Astrocyte (in vitro differentiated cells and primary cell): ENCODE measurements at regions not wholly inside any gene's neighbourhood (a gene's known extent, or its start where the extent isn't known, plus 50 kb on each side); places are given as distances from the start of the nearest gene placed in this dataset.

Experiments
- DNase-seq: peaks from one replicate; pipeline ENCODE4 v3.0.0-alpha.2; 2010; ENCODE audit warnings: low read depth
- FAIRE-seq: peaks from 2 replicates; lab custom pipeline; 2011; peaks lifted over from hg19 to GRCh38; lab: Jason Lieb, UNC
- H2AFZ ChIP-seq: 2 replicates; pipeline ENCODE4 v1.6.0; 2012; ENCODE audit warnings: low read depth, low read length, inconsistent platforms
- H3K27ac ChIP-seq: 2 replicates; pipeline ENCODE4 v1.5.1; 2011; ENCODE audit warnings: low read depth, low read length, inconsistent platforms
- H3K27me3 ChIP-seq: 2 replicates; pipeline ENCODE4 v1.6.0; 2011; ENCODE audit warnings: low read length, inconsistent platforms; ENCODE audit not compliant: insufficient read depth
- H3K36me3 ChIP-seq: 2 replicates; pipeline ENCODE4 v1.5.1; 2011; ENCODE audit warnings: low read length, inconsistent platforms; ENCODE audit not compliant: insufficient read depth
- H3K4me1 ChIP-seq: 2 replicates; pipeline ENCODE4 v1.5.1; 2011; ENCODE audit warnings: low read length, inconsistent platforms; ENCODE audit not compliant: insufficient read depth
- H3K4me2 ChIP-seq: 2 replicates; pipeline ENCODE4 v1.6.0; 2012; ENCODE audit warnings: low read length, inconsistent platforms
- H3K4me3 ChIP-seq: 2 replicates; pipeline ENCODE4 v1.5.1; 2011; ENCODE audit warnings: low read depth, mild to moderate bottlenecking, low read length, inconsistent platforms; ENCODE audit not compliant: insufficient read depth
- H3K79me2 ChIP-seq: 2 replicates; pipeline ENCODE4 v1.6.0; 2012; ENCODE audit warnings: mild to moderate bottlenecking, low read length, inconsistent platforms; ENCODE audit not compliant: insufficient read depth
- H3K9ac ChIP-seq: 2 replicates; pipeline ENCODE4 v1.6.0; 2012; ENCODE audit warnings: mild to moderate bottlenecking, low read length, inconsistent platforms
- H3K9me3 ChIP-seq: 2 replicates; pipeline ENCODE4 v1.5.1; 2012; ENCODE audit warnings: low read depth, mild to moderate bottlenecking, low read length, inconsistent platforms; ENCODE audit not compliant: insufficient read depth
- H4K20me1 ChIP-seq: 2 replicates; pipeline ENCODE4 v1.6.0; 2012; ENCODE audit warnings: low read length, inconsistent platforms; ENCODE audit not compliant: insufficient read depth
- H3K27ac Mint-ChIP-seq: one replicate; pipeline ENCODE4 v1.8.0; 2021; ENCODE audit warnings: mild to moderate bottlenecking, mixed read lengths; ENCODE audit not compliant: unreplicated experiment
- H3K27me3 Mint-ChIP-seq: one replicate; pipeline ENCODE4 v1.8.0; 2021; ENCODE audit warnings: low read depth, mixed read lengths; ENCODE audit not compliant: unreplicated experiment
- H3K36me3 Mint-ChIP-seq: one replicate; pipeline ENCODE4 v1.8.0; 2021; ENCODE audit warnings: low read depth, mixed read lengths; ENCODE audit not compliant: unreplicated experiment
- H3K4me1 Mint-ChIP-seq: one replicate; pipeline ENCODE4 v1.8.0; 2021; ENCODE audit warnings: low read depth, mixed read lengths; ENCODE audit not compliant: unreplicated experiment
- H3K4me3 Mint-ChIP-seq: one replicate; pipeline ENCODE4 v1.8.0; 2021; ENCODE audit warnings: mild to moderate bottlenecking, moderate library complexity, mixed read lengths; ENCODE audit not compliant: unreplicated experiment
- H3K9me3 Mint-ChIP-seq: one replicate; pipeline ENCODE4 v1.8.0; 2021; ENCODE audit warnings: mild to moderate bottlenecking, mixed read lengths; ENCODE audit not compliant: unreplicated experiment
- EZH2 ChIP-seq: IDR thresholded peaks from 2 replicates; pipeline ENCODE4 v1.6.1; 2012; ENCODE audit warnings: mild to moderate bottlenecking, low read length, inconsistent platforms; ENCODE audit not compliant: insufficient read depth
- TF ChIP-seq, protein P1 (sequence below): IDR thresholded peaks from 2 replicates; pipeline ENCODE4 v1.5.1; 2011; ENCODE audit warnings: low read depth, mild to moderate bottlenecking, inconsistent platforms, low read length, moderate library complexity; ENCODE audit not compliant: insufficient read depth

DNA sequence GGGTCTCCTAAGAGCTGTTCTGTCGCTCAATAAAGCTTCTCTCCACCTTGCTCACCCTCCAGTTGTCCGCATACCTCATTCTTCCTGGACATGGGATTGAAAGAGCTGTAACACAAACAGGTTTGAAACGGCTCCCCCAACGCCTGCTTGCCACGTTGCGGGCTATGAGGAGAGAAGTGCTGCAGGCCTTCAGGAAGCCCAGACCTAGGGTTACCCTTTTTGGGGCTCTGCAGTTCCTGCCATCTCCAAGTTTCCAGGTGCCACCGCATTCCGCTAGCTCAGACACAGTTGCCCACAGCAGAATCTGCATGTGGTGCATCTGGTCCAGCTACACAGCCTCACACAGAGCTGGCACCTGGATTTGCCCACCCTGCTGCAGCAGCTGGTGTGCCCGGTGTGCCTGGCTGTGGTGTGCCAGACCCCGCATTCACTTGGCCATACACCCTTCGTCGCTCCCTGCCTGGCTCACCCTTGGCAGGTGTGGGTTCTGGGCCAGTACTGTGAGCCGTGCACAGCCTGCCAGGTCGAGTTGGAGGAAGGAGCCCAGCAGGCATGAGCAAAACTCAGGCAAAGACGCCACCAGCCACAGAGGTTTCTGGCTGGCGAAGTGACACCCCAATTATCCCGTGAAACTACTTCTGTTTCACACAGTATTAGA is 253.2 kb upstream of the SEMA3A start:
- H3K4me2 ChIP-seq = no peak overlapping the region
- no peak overlapping the region for H3K27ac ChIP-seq
- no peak overlapping the region for H2AFZ ChIP-seq
- H3K27me3 ChIP-seq = no peaks in the 10 kb centered on the region
- Mint-ChIP-seq H3K9me3 (peaks cover 5% of the 10 kb centered on the region), H3K27me3 (no peaks in the 10 kb centered on the region), H3K4me3 (no peak overlapping the region), H3K36me3 (no peaks in the 10 kb centered on the region), H3K4me1 (no peaks in the 10 kb centered on the region), H3K27ac (no peak overlapping the region)
- H3K79me2 ChIP-seq = no peaks in the 10 kb centered on the region
- FAIRE-seq (no peak), DNase-seq (no peak)
- no peaks in the 10 kb centered on the region for H4K20me1 ChIP-seq
- no peak overlapping the region for H3K4me3 ChIP-seq
- H3K36me3 ChIP-seq = no peaks in the 10 kb centered on the region
- no peaks in the 10 kb centered on the region for H3K9me3 ChIP-seq
- no peak for TF ChIP-seq EZH2
- TF ChIP-seq, protein P1, sequence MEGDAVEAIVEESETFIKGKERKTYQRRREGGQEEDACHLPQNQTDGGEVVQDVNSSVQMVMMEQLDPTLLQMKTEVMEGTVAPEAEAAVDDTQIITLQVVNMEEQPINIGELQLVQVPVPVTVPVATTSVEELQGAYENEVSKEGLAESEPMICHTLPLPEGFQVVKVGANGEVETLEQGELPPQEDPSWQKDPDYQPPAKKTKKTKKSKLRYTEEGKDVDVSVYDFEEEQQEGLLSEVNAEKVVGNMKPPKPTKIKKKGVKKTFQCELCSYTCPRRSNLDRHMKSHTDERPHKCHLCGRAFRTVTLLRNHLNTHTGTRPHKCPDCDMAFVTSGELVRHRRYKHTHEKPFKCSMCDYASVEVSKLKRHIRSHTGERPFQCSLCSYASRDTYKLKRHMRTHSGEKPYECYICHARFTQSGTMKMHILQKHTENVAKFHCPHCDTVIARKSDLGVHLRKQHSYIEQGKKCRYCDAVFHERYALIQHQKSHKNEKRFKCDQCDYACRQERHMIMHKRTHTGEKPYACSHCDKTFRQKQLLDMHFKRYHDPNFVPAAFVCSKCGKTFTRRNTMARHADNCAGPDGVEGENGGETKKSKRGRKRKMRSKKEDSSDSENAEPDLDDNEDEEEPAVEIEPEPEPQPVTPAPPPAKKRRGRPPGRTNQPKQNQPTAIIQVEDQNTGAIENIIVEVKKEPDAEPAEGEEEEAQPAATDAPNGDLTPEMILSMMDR = no peak
- H3K9ac ChIP-seq = no peak overlapping the region
- H3K4me1 ChIP-seq = no peaks in the 10 kb centered on the region

DNA sequence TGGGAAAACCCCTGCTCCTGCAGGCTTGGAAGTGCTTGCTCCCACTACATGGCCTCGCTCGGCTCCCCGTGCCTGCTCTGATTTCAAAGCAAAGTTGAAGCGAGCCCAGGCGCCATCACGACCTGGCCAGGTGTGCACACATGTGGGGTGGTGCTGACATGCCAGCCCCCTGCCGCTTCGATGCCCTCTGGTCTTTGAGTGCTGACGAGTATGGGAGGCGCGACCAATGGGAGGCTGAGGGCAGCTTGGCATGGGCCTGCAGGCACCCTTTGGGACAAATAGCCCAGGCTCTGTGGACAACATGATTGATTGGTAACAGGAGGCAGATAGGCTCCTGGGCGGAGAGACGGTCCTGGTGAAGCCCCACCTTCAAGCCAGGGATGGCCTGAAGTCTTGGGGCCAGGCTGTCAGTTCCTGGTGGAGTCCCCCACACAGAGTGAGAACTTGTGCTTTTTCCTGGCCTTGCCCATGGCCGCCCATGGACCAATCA is 252.4 kb upstream of the SEMA3A start:
- H3K4me2 ChIP-seq = no peak overlapping the region
- no peaks in the 10 kb centered on the region for H3K27me3 ChIP-seq
- Mint-ChIP-seq H3K36me3 (no peaks in the 10 kb centered on the region), H3K4me1 (no peaks in the 10 kb centered on the region), H3K27ac (no peak overlapping the region), H3K9me3 (peaks cover 5% of the 10 kb centered on the region), H3K27me3 (no peaks in the 10 kb centered on the region), H3K4me3 (no peak overlapping the region)
- no peak overlapping the region for H2AFZ ChIP-seq
- H3K9me3 ChIP-seq = no peaks in the 10 kb centered on the region
- H3K9ac ChIP-seq = no peak overlapping the region
- no peaks in the 10 kb centered on the region for H3K36me3 ChIP-seq
- H3K27ac ChIP-seq = no peak overlapping the region
- FAIRE-seq (no peak), DNase-seq (no peak)
- no peak overlapping the region for H3K4me3 ChIP-seq
- no peaks in the 10 kb centered on the region for H4K20me1 ChIP-seq
- no peaks in the 10 kb centered on the region for H3K4me1 ChIP-seq
- TF ChIP-seq, protein P1 = no peak
- TF ChIP-seq EZH2 = no peak
- no peaks in the 10 kb centered on the region for H3K79me2 ChIP-seq

DNA sequence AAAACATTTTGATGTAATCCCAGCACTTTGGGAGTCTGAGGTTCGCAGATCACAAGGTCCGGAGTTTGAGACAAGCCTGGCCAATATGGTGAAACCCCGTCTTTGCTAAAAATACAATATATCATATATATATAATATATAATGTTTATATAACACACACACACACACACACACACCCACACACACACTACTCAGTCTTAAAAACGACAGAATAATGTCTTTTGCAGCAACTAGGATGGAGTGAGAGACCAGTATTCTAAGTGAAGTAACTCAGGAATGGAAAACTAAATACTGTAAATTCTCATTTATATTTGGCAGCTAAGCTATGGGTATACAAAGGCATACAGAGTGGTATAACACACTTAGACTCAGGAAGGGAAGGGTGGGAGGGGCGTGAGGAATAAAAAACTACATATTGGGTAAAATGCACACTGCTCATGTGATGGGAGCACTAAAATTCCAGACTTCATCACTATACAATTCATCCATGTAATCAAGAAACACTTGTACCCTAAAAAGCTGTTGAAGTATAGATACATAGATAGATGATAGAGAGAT is 231.2 kb upstream of the SEMA3A start:
- H3K4me3 Mint-ChIP-seq = no peak overlapping the region
- no peak overlapping the region for H3K27ac Mint-ChIP-seq
- H3K9me3 Mint-ChIP-seq = peaks cover 4% of the 10 kb centered on the region

More for the DNA sequence above, 231.2 kb upstream of the SEMA3A start:
- H3K4me2 ChIP-seq = no peak overlapping the region
- no peak overlapping the region for H3K9ac ChIP-seq
- H3K4me3 ChIP-seq = no peak overlapping the region
- no peak for FAIRE-seq
- H3K27me3 Mint-ChIP-seq = no peaks in the 10 kb centered on the region
- DNase-seq = no peak
- no peak overlapping the region for H3K27ac ChIP-seq
- H3K36me3 ChIP-seq = no peaks in the 10 kb centered on the region
- H3K4me1 Mint-ChIP-seq = no peaks in the 10 kb centered on the region
- no peaks in the 10 kb centered on the region for H3K79me2 ChIP-seq
- no peaks in the 10 kb centered on the region for H3K9me3 ChIP-seq
- no peak overlapping the region for H2AFZ ChIP-seq
- H3K36me3 Mint-ChIP-seq = no peaks in the 10 kb centered on the region
- no peaks in the 10 kb centered on the region for H4K20me1 ChIP-seq
- H3K4me1 ChIP-seq = no peaks in the 10 kb centered on the region
- no peaks in the 10 kb centered on the region for H3K27me3 ChIP-seq
- TF ChIP-seq, protein P1 = no peak
- TF ChIP-seq EZH2 = no peak
